ENCODE measurements at regions not wholly inside any gene's neighbourhood (a gene's known extent, or its start where the extent isn't known, plus 50 kb on each side); places are given as distances from the start of the nearest gene placed in this dataset.

- TF ChIP-seq, protein P1, sequence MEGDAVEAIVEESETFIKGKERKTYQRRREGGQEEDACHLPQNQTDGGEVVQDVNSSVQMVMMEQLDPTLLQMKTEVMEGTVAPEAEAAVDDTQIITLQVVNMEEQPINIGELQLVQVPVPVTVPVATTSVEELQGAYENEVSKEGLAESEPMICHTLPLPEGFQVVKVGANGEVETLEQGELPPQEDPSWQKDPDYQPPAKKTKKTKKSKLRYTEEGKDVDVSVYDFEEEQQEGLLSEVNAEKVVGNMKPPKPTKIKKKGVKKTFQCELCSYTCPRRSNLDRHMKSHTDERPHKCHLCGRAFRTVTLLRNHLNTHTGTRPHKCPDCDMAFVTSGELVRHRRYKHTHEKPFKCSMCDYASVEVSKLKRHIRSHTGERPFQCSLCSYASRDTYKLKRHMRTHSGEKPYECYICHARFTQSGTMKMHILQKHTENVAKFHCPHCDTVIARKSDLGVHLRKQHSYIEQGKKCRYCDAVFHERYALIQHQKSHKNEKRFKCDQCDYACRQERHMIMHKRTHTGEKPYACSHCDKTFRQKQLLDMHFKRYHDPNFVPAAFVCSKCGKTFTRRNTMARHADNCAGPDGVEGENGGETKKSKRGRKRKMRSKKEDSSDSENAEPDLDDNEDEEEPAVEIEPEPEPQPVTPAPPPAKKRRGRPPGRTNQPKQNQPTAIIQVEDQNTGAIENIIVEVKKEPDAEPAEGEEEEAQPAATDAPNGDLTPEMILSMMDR (IDR thresholded peaks at IDR 0.05): no peak
- TF ChIP-seq POLR2A (IDR thresholded peaks at IDR 0.05): no peak
These were observed 166.7 kb upstream of the BCL6 start for GRCh38 chr3:187912007-187912406.

All from lower leg skin (tissue), 3 donors.